Calu3 (cell line): ENCODE measurements at regions not wholly inside any gene's neighbourhood (a gene's known extent, or its start where the extent isn't known, plus 50 kb on each side); places are given as distances from the start of the nearest gene placed in this dataset.

Experiments used
- BruUV-seq: library from RNA; stranded (reverse); fragments of 400-500 nt; replicated peaks from 2 replicates; lab custom pipeline; 2021; lab: Mats Ljungman, UMichigan
- CTCF ChIA-PET: fragments of 300-600 bp; sonication (Branson Sonifier 250); formaldehyde crosslinking; loops from one replicate; lab custom pipeline; 2022; ENCODE audit warnings: antibody characterized with exemption; lab: Charles Lee
- DNase-seq: peaks from one replicate; pipeline ENCODE4 v3.0.0; 2022
- H3K27ac Mint-ChIP-seq: one replicate; pipeline ENCODE4 v1.8.0; 2022; ENCODE audit warnings: mixed read lengths; ENCODE audit not compliant: unreplicated experiment
- H3K27me3 Mint-ChIP-seq: one replicate; pipeline ENCODE4 v1.8.0; 2022; ENCODE audit warnings: mixed read lengths; ENCODE audit not compliant: unreplicated experiment
- H3K36me3 Mint-ChIP-seq: one replicate; pipeline ENCODE4 v1.8.0; 2022; ENCODE audit warnings: mild to moderate bottlenecking, moderate library complexity, mixed read lengths; ENCODE audit not compliant: insufficient read depth, unreplicated experiment
- H3K4me1 Mint-ChIP-seq: one replicate; pipeline ENCODE4 v1.8.0; 2022; ENCODE audit warnings: mild to moderate bottlenecking, low read depth, mixed read lengths; ENCODE audit not compliant: unreplicated experiment
- H3K4me3 Mint-ChIP-seq: one replicate; pipeline ENCODE4 v1.8.0; 2022; ENCODE audit warnings: mild to moderate bottlenecking, low read depth, moderate library complexity, mixed read lengths; ENCODE audit not compliant: unreplicated experiment
- H3K9me3 Mint-ChIP-seq: one replicate; pipeline ENCODE4 v1.8.0; 2022; ENCODE audit warnings: low read depth, mixed read lengths; ENCODE audit not compliant: unreplicated experiment
- intact Hi-C: fragments of 100-400 bp; cut with micrococcal nuclease; formaldehyde crosslinking; loops from one replicate; pipeline ENCODE4 v1.10.0; 2022; ENCODE audit not compliant: unreplicated experiment
- TF ChIP-seq, protein P1 (sequence below): fragments of 200-600 bp; IDR thresholded peaks from one replicate; pipeline ENCODE4 v1.8.0; 2022; ENCODE audit warnings: antibody characterized with exemption; ENCODE audit not compliant: unreplicated experiment

DNA sequence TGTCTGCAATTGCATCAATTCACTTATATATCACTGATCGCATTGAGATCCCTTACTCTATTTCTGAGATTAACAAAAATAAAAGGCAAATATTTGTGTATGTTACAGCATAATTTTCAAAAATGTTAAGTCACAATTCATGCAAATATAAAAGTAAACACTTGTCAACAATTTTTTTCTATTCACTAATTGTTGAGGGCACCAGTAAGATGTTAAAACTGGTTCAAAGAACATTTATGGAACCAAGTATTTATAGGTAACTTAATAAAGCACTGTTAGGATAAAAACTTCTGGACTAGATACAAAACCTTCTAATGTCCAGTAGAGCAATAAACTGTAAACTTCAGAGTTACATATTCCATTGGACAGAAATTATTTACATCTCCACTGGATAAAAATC is 586.1 kb upstream of the AUTS2 start:
- CTCF ChIA-PET, result no interaction called here
- no peak overlapping the region for H3K4me3 Mint-ChIP-seq
- no peak for DNase-seq
- H3K27ac Mint-ChIP-seq, result no peak overlapping the region
- TF ChIP-seq, protein P1, sequence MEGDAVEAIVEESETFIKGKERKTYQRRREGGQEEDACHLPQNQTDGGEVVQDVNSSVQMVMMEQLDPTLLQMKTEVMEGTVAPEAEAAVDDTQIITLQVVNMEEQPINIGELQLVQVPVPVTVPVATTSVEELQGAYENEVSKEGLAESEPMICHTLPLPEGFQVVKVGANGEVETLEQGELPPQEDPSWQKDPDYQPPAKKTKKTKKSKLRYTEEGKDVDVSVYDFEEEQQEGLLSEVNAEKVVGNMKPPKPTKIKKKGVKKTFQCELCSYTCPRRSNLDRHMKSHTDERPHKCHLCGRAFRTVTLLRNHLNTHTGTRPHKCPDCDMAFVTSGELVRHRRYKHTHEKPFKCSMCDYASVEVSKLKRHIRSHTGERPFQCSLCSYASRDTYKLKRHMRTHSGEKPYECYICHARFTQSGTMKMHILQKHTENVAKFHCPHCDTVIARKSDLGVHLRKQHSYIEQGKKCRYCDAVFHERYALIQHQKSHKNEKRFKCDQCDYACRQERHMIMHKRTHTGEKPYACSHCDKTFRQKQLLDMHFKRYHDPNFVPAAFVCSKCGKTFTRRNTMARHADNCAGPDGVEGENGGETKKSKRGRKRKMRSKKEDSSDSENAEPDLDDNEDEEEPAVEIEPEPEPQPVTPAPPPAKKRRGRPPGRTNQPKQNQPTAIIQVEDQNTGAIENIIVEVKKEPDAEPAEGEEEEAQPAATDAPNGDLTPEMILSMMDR, result no peak
- H3K4me1 Mint-ChIP-seq, result no peaks in the 10 kb centered on the region
- H3K27me3 Mint-ChIP-seq, result no peaks in the 10 kb centered on the region
- intact Hi-C loops, result no loop called here
- BruUV-seq, result no TSS peak
- peaks cover 11% of the 10 kb centered on the region for H3K9me3 Mint-ChIP-seq
- H3K36me3 Mint-ChIP-seq, result no peaks in the 10 kb centered on the region

DNA sequence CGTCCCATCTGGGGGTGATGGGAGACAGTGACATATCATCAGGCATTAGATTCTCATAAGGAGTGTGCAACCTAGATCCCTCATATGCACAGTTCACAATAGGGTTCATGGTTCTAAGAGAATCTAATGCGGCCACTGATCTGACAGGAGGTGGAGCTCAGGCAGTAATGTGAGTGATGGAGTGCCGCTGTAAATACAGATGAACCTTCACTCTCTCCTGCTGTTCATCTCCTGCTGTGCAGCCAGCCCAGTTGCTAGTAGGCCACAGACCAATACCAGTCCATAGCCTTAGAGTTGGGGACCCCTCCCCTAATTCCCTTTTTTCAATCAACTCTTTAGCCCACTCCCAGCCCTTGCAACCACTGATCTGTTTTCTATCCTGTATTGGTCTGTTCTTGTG is 581.1 kb upstream of the AUTS2 start:
- Mint-ChIP-seq H3K9me3 (peaks cover 16% of the 10 kb centered on the region), H3K4me1 (no peaks in the 10 kb centered on the region), H3K27ac (no peak overlapping the region), H3K36me3 (no peaks in the 10 kb centered on the region), H3K27me3 (no peaks in the 10 kb centered on the region), H3K4me3 (no peak overlapping the region)
- intact Hi-C loops, result no loop called here
- TF ChIP-seq, protein P1, result no peak
- no peak for DNase-seq
- CTCF ChIA-PET, result no interaction called here
- BruUV-seq, result no TSS peak

DNA sequence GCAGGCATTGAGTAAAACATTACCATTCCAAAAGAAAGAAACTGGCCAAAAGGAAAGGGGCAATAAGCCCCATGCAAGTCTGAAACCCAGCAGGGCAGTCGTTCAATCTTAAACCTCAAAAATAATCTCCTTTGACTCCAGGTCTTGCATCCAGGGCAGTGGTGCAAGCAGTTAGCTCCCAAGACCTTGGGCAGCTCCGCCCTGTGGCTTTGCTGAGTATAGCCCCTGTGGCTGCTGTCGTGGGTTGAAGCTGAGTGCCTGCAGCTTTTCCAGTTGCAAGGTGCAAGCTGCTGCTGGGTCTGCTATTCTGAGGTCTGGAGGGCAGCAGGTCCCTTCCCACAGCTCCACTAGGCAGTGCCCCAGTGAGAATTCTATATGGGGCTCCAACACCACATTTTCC is 580.1 kb upstream of the AUTS2 start:
- H3K27ac Mint-ChIP-seq, result no peak overlapping the region

DNA sequence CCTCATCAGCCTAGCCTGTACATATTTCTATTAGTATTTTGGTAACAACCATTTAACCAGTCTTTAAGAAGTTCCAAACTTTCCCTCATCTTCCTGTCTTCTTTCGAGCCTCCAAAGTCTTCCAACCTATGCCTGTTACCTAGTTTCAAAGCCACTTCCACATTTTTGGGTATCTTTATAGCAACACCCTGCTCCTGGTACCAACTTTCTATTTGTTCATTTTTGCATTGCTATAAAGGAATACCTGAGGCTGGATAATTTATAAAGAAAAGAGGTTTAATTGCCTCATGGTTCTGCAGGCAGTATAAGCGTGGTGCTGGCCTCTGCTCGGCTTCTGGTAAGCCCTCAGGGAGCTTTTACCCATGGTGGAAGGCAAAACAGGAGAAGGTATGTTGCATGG is 578.8 kb upstream of the AUTS2 start:
- intact Hi-C loops, result no loop called here
- Mint-ChIP-seq H3K27me3 (no peaks in the 10 kb centered on the region), H3K4me1 (no peaks in the 10 kb centered on the region), H3K27ac (no peak overlapping the region), H3K4me3 (no peak overlapping the region), H3K9me3 (peaks cover 14% of the 10 kb centered on the region), H3K36me3 (no peaks in the 10 kb centered on the region)
- DNase-seq, result no peak
- no TSS peak for BruUV-seq
- TF ChIP-seq, protein P1, result no peak
- CTCF ChIA-PET, result no interaction called here

More for the DNA sequence above, 580.1 kb upstream of the AUTS2 start:
- H3K27me3 Mint-ChIP-seq, result no peaks in the 10 kb centered on the region
- no peaks in the 10 kb centered on the region for H3K4me1 Mint-ChIP-seq
- BruUV-seq, result no TSS peak
- intact Hi-C loops, result no loop called here
- TF ChIP-seq, protein P1, result no peak
- H3K36me3 Mint-ChIP-seq, result no peaks in the 10 kb centered on the region
- no peak for DNase-seq
- CTCF ChIA-PET, result no interaction called here
- peaks cover 16% of the 10 kb centered on the region for H3K9me3 Mint-ChIP-seq
- H3K4me3 Mint-ChIP-seq, result no peak overlapping the region
